Mesenchymal stem cell (in vitro differentiated cells and primary cell): ENCODE measurements at regions not wholly inside any gene's neighbourhood (a gene's known extent, or its start where the extent isn't known, plus 50 kb on each side); places are given as distances from the start of the nearest gene placed in this dataset.
A peak's percentile ranks its signal among the peaks of the same experiment; 100 is the strongest.
"Not testable (repeated sequence)": the region's sequence is repeated elsewhere in the genome, so short reads cannot be mapped to it uniquely, and the experiment has no call there.

Experiments used
- DNase-seq: peaks from one replicate; pipeline ENCODE4 v3.0.0-alpha.2; 2013
- H2AFZ ChIP-seq: one replicate; pipeline ENCODE4 v1.6.1; 2013; ENCODE audit warnings: low read depth, mild to moderate bottlenecking, control low read depth, inconsistent platforms, low read length, moderate library complexity
- H2AK5ac ChIP-seq: 2 replicates; pipeline ENCODE4 v1.6.1; 2013; ENCODE audit warnings: low read length, moderate library complexity, mild to moderate bottlenecking, inconsistent platforms; ENCODE audit not compliant: severe bottlenecking
- H2BK120ac ChIP-seq: one replicate; pipeline ENCODE4 v1.6.1; 2013; ENCODE audit warnings: low read depth, mild to moderate bottlenecking, inconsistent platforms, low read length, moderate library complexity
- H2BK12ac ChIP-seq, 2 experiments: one replicate each; pipeline ENCODE4 v1.6.1; 2013; ENCODE audit warnings: inconsistent platforms in 2 of 2, low read length in 2 of 2, mild to moderate bottlenecking in 2 of 2, moderate library complexity in 2 of 2, control low read depth in 1 of 2
- H2BK15ac ChIP-seq: one replicate; pipeline ENCODE4 v1.6.1; 2013; ENCODE audit warnings: mild to moderate bottlenecking, low read depth, inconsistent platforms; ENCODE audit not compliant: poor library complexity, severe bottlenecking
- H2BK5ac ChIP-seq: 2 replicates; pipeline ENCODE4 v1.6.1; 2013; ENCODE audit warnings: low read depth, mild to moderate bottlenecking, low read length, control low read depth, inconsistent platforms; ENCODE audit not compliant: poor library complexity, severe bottlenecking
- H3K14ac ChIP-seq, 2 experiments: one replicate each; pipeline ENCODE4 v1.6.1; 2013; ENCODE audit warnings: inconsistent platforms in 2 of 2, low read length in 2 of 2, control low read depth in 1 of 2, mild to moderate bottlenecking in 1 of 2, moderate library complexity in 1 of 2
- H3K18ac ChIP-seq, 2 experiments: one replicate each; pipeline ENCODE4 v1.6.1; 2013; ENCODE audit warnings: inconsistent platforms in 2 of 2, low read length in 2 of 2, control low read depth in 1 of 2, low read depth in 1 of 2, mild to moderate bottlenecking in 1 of 2
- H3K23ac ChIP-seq, 2 experiments: one replicate each; pipeline ENCODE4 v1.6.1; 2013; ENCODE audit warnings: inconsistent platforms in 2 of 2, low read length in 2 of 2, mild to moderate bottlenecking in 2 of 2, moderate library complexity in 2 of 2, control low read depth in 1 of 2
- H3K27ac ChIP-seq: 2 replicates; pipeline ENCODE4 v1.5.1; 2013; ENCODE audit warnings: mild to moderate bottlenecking, moderate library complexity, low read length, control low read depth, inconsistent platforms; ENCODE audit not compliant: poor library complexity, severe bottlenecking
- H3K27me3 ChIP-seq, 2 experiments: 2 replicates each; pipeline versions ENCODE4 v1.6.1 to v1.7.0; 2013; ENCODE audit warnings: low read length in 2 of 2, mild to moderate bottlenecking in 2 of 2, moderate library complexity in 2 of 2, control low read depth in 1 of 2, inconsistent platforms in 1 of 2; ENCODE audit not compliant: control insufficient read depth in 1 of 2, insufficient read depth in 1 of 2
- H3K36me3 ChIP-seq, 2 experiments: 2 replicates each; pipeline versions ENCODE4 v1.6.1 to v1.7.0; 2013; ENCODE audit warnings: low read length in 2 of 2, control low read depth in 1 of 2, inconsistent platforms in 1 of 2, low read depth in 1 of 2, mild to moderate bottlenecking in 1 of 2; ENCODE audit not compliant: insufficient read depth in 2 of 2, control insufficient read depth in 1 of 2
- H3K4ac ChIP-seq, 2 experiments: one replicate each; pipeline ENCODE4 v1.6.1; 2013; ENCODE audit warnings: inconsistent platforms in 2 of 2, low read length in 2 of 2, mild to moderate bottlenecking in 2 of 2, moderate library complexity in 2 of 2, control low read depth in 1 of 2, low read depth in 1 of 2
- H3K4me1 ChIP-seq: 2 replicates; pipeline ENCODE4 v1.6.1; 2013; ENCODE audit warnings: low read depth, low read length, control low read depth; ENCODE audit not compliant: control insufficient read depth, insufficient read depth
- H3K4me2 ChIP-seq: 2 replicates; pipeline ENCODE4 v1.6.1; 2013; ENCODE audit warnings: low read length, mild to moderate bottlenecking, inconsistent platforms; ENCODE audit not compliant: poor library complexity, severe bottlenecking
- H3K4me3 ChIP-seq, 2 experiments: 2 replicates each; pipeline versions ENCODE4 v1.5.1 to v1.7.0; 2013; ENCODE audit warnings: low read length in 2 of 2, mild to moderate bottlenecking in 2 of 2, control low read depth in 1 of 2, low read depth in 1 of 2; ENCODE audit not compliant: insufficient read depth in 1 of 2
- H3K79me1 ChIP-seq: replicated peaks from 2 replicates; pipeline ENCODE4 v1.6.1; 2013; ENCODE audit warnings: mild to moderate bottlenecking, control low read depth, low read length, inconsistent platforms; ENCODE audit not compliant: poor library complexity, severe bottlenecking
- H3K9ac ChIP-seq: 2 replicates; pipeline ENCODE4 v1.7.0; 2013; ENCODE audit warnings: mild to moderate bottlenecking, low read length, moderate library complexity
- H3K9me3 ChIP-seq: 2 replicates; pipeline ENCODE4 v1.7.0; 2013; ENCODE audit warnings: mild to moderate bottlenecking, low read length; ENCODE audit not compliant: control insufficient read depth
- H4K8ac ChIP-seq: one replicate; pipeline ENCODE4 v1.6.1; 2013; ENCODE audit warnings: inconsistent platforms, mild to moderate bottlenecking, low read length, moderate library complexity
- H4K91ac ChIP-seq: one replicate; pipeline ENCODE4 v1.6.1; 2013; ENCODE audit warnings: mild to moderate bottlenecking, low read length, inconsistent platforms
- WGBS: methylation state at CpG from one replicate; pipeline ENCODE4 v1.1.7; 2013; ENCODE audit warnings: mixed read lengths; 5-methylcytosine and 5-hydroxymethylcytosine counted together

GRCh38 chr18:63050667-63051395 is 268.7 kb downstream of the BCL2 start:
- H3K4me3 ChIP-seq, H3K9ac ChIP-seq, H3K36me3 ChIP-seq, H3K9me3 ChIP-seq, H3K14ac ChIP-seq, H3K4ac ChIP-seq, H2BK120ac ChIP-seq, H2BK5ac ChIP-seq, H3K79me1 ChIP-seq, DNase-seq, H3K18ac ChIP-seq, H4K91ac ChIP-seq, H3K4me2 ChIP-seq, H3K4me1 ChIP-seq, H2BK12ac ChIP-seq, H4K8ac ChIP-seq, H3K23ac ChIP-seq, H3K27ac ChIP-seq, H2AK5ac ChIP-seq, H2BK15ac ChIP-seq, H2AFZ ChIP-seq: not testable (repeated sequence)
- peaks cover 8 to 21% of the 10 kb centered on the region in 2 experiments for H3K27me3 ChIP-seq
- 84% methylated on average over 5 of the region's 9 CpGs for WGBS

DNA sequence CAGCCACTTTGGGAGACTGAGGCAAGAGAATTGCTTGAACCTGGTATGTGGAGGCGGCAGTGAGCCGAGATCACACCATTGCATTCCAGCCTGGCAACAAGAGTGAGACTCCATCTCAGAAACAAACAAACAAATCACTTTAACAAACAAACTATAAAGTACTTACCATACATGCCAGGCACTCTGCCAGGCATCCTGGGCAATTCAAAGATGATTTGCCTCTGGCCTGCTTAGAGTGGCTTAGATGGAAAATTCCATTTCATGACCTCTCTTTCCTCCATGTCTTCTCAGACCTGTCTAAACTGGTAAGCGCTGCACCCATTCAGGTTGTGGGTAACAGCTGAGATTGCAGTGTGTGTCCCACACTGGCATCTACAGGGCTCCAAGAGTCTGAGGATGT is 273.2 kb downstream of the BCL2 start:
- Histone ChIP-seq H3K9ac (no peak overlapping the region), H4K91ac (no peak overlapping the region), H3K4ac (no peak overlapping the region), H3K9me3 (no peaks in the 10 kb centered on the region), H3K36me3 (no peaks in the 10 kb centered on the region), H3K4me1 (no peaks in the 10 kb centered on the region), H2AFZ (no peak overlapping the region), H3K23ac (no peak overlapping the region), H2BK12ac (no peak overlapping the region), H3K27ac (no peak overlapping the region), H2AK5ac (no peak overlapping the region), H4K8ac (no peak overlapping the region), H3K27me3 (peaks cover 10 to 13% of the 10 kb centered on the region in 2 experiments), H2BK5ac (no peak overlapping the region), H3K79me1 (no peaks in the 10 kb centered on the region), H3K18ac (no peak overlapping the region), H3K14ac (no peak overlapping the region), H3K4me3 (no peak overlapping the region), H3K4me2 (no peak overlapping the region), H2BK15ac (no peak overlapping the region), H2BK120ac (no peak overlapping the region)
- DNase-seq, result no peak
- 86% methylated on average over 3 of the region's 3 CpGs for WGBS

DNA sequence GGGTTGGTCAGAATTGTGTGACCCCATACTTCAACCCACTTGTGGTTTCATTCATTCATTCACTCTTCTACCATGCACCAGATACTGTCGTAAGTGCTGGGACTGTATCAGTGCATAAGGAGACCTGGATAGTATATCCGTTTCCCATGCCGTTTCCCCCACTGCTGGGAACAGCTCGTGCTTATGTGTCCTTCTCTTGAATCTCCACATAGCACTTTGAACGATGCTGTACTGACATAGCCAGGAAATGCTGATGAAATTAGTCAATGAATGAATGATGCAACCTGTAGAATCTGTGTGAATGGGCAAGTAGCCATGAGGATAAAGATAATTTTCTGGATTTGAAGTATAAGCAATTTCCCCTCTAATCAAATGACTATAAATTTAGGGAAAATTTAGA is 276.1 kb downstream of the BCL2 start:
- Histone ChIP-seq H3K27ac (no peak overlapping the region), H3K4ac (no peak overlapping the region), H3K36me3 (no peaks in the 10 kb centered on the region), H3K9ac (no peak overlapping the region), H2BK120ac (no peak overlapping the region), H2AFZ (no peak overlapping the region), H2BK5ac (no peak overlapping the region), H2BK12ac (no peak overlapping the region), H3K23ac (no peak overlapping the region), H3K4me1 (no peaks in the 10 kb centered on the region), H3K4me3 (no peak overlapping the region), H3K4me2 (no peak overlapping the region), H4K8ac (no peak overlapping the region), H3K79me1 (no peaks in the 10 kb centered on the region), H3K9me3 (no peaks in the 10 kb centered on the region), H3K18ac (no peak overlapping the region), H3K27me3 (peaks cover 6 to 22% of the 10 kb centered on the region in 2 experiments), H2BK15ac (no peak overlapping the region), H4K91ac (no peak overlapping the region), H3K14ac (no peak overlapping the region), H2AK5ac (no peak overlapping the region)
- peak; percentile 12 for DNase-seq
- 80% methylated on average over 5 of the region's 5 CpGs for WGBS

DNA sequence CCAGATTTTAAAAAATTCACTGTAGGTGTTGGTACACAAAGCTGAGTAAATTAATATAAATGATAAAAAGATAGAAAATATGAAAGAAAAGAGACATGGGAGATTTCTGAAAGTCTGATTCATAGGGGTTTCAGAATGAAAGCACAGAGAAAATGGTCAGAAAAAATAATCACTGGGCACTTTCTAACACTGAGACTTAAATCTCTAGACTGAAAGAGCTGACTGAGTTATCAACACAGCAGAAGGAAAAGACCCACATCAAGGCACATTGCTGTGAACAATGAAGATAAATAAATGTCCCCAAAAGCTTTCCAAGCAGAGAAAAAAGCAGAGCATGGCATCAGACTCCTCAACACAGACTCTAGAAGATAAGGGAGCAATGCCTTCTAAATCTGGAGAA is 277.2 kb downstream of the BCL2 start:
- no peak overlapping the region for H3K4ac ChIP-seq
- no peak for DNase-seq
- H2BK120ac ChIP-seq, result no peak overlapping the region
- H3K4me2 ChIP-seq, result no peak overlapping the region
- no peaks in the 10 kb centered on the region for H3K4me1 ChIP-seq
- no peaks in the 10 kb centered on the region for H3K9me3 ChIP-seq
- H3K79me1 ChIP-seq, result no peaks in the 10 kb centered on the region
- H3K23ac ChIP-seq, result no peak overlapping the region
- no peak overlapping the region for H2BK15ac ChIP-seq
- no peaks in the 10 kb centered on the region for H3K36me3 ChIP-seq
- H3K4me3 ChIP-seq, result no peak overlapping the region
- H3K9ac ChIP-seq, result no peak overlapping the region
- H2AK5ac ChIP-seq, result no peak overlapping the region
- no peak overlapping the region for H3K27ac ChIP-seq
- H2AFZ ChIP-seq, result no peak overlapping the region
- H3K18ac ChIP-seq, result no peak overlapping the region
- H2BK12ac ChIP-seq, result no peak overlapping the region
- no peak overlapping the region for H4K8ac ChIP-seq
- no peak overlapping the region for H4K91ac ChIP-seq
- H3K14ac ChIP-seq, result no peak overlapping the region
- peaks cover 6 to 22% of the 10 kb centered on the region in 2 experiments for H3K27me3 ChIP-seq
- no peak overlapping the region for H2BK5ac ChIP-seq
